ENCODE measurements at regions not wholly inside any gene's neighbourhood (a gene's known extent, or its start where the extent isn't known, plus 50 kb on each side); places are given as distances from the start of the nearest gene placed in this dataset.
"Not testable (repeated sequence)": the region's sequence is repeated elsewhere in the genome, so short reads cannot be mapped to it uniquely, and the experiment has no call there.

GRCh38 chr2:87498854-87499238 lies 249.0 kb upstream of the PLGLB2 start:
- not testable (repeated sequence) for H3K27ac ChIP-seq (ENCODE audit: low read length); H3K27me3 ChIP-seq (ENCODE audit: low read depth, low read length); H3K4me3 ChIP-seq (ENCODE audit: low read depth in 1 of 2, low read length in 2 of 2); H3K9me3 ChIP-seq (ENCODE audit: control insufficient read depth in 1 of 2, low read length in 2 of 2); H3K4me1 ChIP-seq (ENCODE audit: control insufficient read depth in 1 of 2, insufficient read depth in 2 of 2, low read length in 2 of 2); H3K36me3 ChIP-seq (ENCODE audit: control insufficient read depth in 1 of 2, insufficient read depth in 2 of 2, low read length in 2 of 2)

DNA sequence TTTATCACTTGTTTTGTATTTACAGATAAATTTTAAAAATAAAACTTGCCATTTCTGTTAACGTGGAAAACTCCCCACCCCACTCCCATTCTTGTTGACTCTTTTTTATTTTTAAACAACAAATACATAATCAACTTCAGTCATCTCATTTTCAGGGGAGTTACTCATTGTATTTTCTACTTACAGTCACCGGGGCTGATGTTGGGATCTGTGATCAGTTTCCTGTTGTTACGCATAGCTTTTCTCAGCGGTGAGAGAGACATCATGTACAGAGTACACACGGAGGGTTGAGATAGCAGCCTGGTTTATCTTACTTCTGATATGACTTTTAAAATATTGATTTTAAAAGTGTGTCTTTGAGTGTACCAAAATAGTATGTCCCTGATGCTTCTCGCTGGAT lies 248.0 kb upstream of the PLGLB2 start:
- not testable (repeated sequence) for H3K36me3 ChIP-seq (ENCODE audit: control insufficient read depth in 1 of 2, insufficient read depth in 2 of 2, low read length in 2 of 2); H3K27ac ChIP-seq (ENCODE audit: low read length); H3K4me3 ChIP-seq (ENCODE audit: low read depth in 1 of 2, low read length in 2 of 2); H3K9me3 ChIP-seq (ENCODE audit: control insufficient read depth in 1 of 2, low read length in 2 of 2); H3K27me3 ChIP-seq (ENCODE audit: low read depth, low read length); H3K4me1 ChIP-seq (ENCODE audit: control insufficient read depth in 1 of 2, insufficient read depth in 2 of 2, low read length in 2 of 2)

DNA sequence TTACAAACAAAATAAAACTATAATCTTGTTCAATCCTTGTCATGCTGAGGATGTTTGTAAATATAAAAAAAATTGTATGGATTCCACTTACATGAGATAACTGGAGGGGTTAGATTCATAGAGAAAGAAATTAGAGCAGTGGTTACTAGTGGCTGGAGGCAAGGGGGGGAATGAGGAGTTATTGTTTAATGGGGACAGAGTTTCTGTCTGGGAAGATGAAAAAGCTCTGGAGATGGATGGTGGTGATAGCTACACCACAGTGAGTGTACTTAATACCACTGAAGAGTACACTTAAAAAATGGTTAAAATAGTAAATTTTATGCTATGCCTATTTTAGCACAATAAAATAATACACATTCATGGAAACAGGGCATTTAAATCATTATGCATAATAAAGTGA lies 247.5 kb upstream of the PLGLB2 start:
- not testable (repeated sequence) for H3K4me1 ChIP-seq (ENCODE audit: control insufficient read depth in 1 of 2, insufficient read depth in 2 of 2, low read length in 2 of 2); H3K36me3 ChIP-seq (ENCODE audit: control insufficient read depth in 1 of 2, insufficient read depth in 2 of 2, low read length in 2 of 2); H3K9me3 ChIP-seq (ENCODE audit: control insufficient read depth in 1 of 2, low read length in 2 of 2); H3K27me3 ChIP-seq (ENCODE audit: low read depth, low read length); H3K4me3 ChIP-seq (ENCODE audit: low read depth in 1 of 2, low read length in 2 of 2); H3K27ac ChIP-seq (ENCODE audit: low read length)

- not testable (repeated sequence) for H3K36me3 ChIP-seq (ENCODE audit: control insufficient read depth in 1 of 2, insufficient read depth in 2 of 2, low read length in 2 of 2); H3K4me1 ChIP-seq (ENCODE audit: control insufficient read depth in 1 of 2, insufficient read depth in 2 of 2, low read length in 2 of 2); H3K9me3 ChIP-seq (ENCODE audit: control insufficient read depth in 1 of 2, low read length in 2 of 2); H3K27me3 ChIP-seq (ENCODE audit: low read depth, low read length); H3K4me3 ChIP-seq (ENCODE audit: low read depth in 1 of 2, low read length in 2 of 2); H3K27ac ChIP-seq (ENCODE audit: low read length)
Observed at GRCh38 chr2:87500951-87501350, 246.9 kb upstream of the PLGLB2 start.

- not testable (repeated sequence) for H3K36me3 ChIP-seq (ENCODE audit: control insufficient read depth in 1 of 2, insufficient read depth in 2 of 2, low read length in 2 of 2); H3K4me1 ChIP-seq (ENCODE audit: control insufficient read depth in 1 of 2, insufficient read depth in 2 of 2, low read length in 2 of 2); H3K9me3 ChIP-seq (ENCODE audit: control insufficient read depth in 1 of 2, low read length in 2 of 2); H3K27ac ChIP-seq (ENCODE audit: low read length); H3K27me3 ChIP-seq (ENCODE audit: low read depth, low read length); H3K4me3 ChIP-seq (ENCODE audit: low read depth in 1 of 2, low read length in 2 of 2)
Observed at GRCh38 chr2:87502948-87503347, 244.9 kb upstream of the PLGLB2 start.

DNA sequence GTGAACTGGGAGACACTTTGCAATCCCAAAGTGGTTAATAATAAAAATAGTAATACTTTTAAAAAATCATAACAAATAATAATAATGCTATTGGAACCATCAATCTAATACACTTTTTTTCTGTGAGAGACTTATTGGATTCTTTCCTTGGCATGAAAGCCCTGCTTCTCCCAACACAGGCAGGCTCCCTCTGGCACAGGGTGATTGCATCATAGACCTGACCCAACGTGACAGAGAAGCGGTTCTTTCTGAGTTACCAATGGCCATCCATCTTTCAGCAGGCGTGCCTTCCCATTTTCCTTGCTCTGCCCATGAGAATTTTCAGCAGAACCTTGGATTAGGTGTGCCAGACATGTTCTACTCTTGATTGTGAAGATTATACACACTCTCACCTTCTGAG lies 242.6 kb upstream of the PLGLB2 start:
- not testable (repeated sequence) for H3K9me3 ChIP-seq (ENCODE audit: control insufficient read depth in 1 of 2, low read length in 2 of 2); H3K27me3 ChIP-seq (ENCODE audit: low read depth, low read length); H3K4me1 ChIP-seq (ENCODE audit: control insufficient read depth in 1 of 2, insufficient read depth in 2 of 2, low read length in 2 of 2); H3K4me3 ChIP-seq (ENCODE audit: low read depth in 1 of 2, low read length in 2 of 2); H3K36me3 ChIP-seq (ENCODE audit: control insufficient read depth in 1 of 2, insufficient read depth in 2 of 2, low read length in 2 of 2); H3K27ac ChIP-seq (ENCODE audit: low read length)

- not testable (repeated sequence) for H3K4me3 ChIP-seq (ENCODE audit: low read depth in 1 of 2, low read length in 2 of 2); H3K4me1 ChIP-seq (ENCODE audit: control insufficient read depth in 1 of 2, insufficient read depth in 2 of 2, low read length in 2 of 2); H3K27me3 ChIP-seq (ENCODE audit: low read depth, low read length); H3K9me3 ChIP-seq (ENCODE audit: control insufficient read depth in 1 of 2, low read length in 2 of 2); H3K27ac ChIP-seq (ENCODE audit: low read length); H3K36me3 ChIP-seq (ENCODE audit: control insufficient read depth in 1 of 2, insufficient read depth in 2 of 2, low read length in 2 of 2)
Observed at GRCh38 chr2:87505909-87506308, 242.0 kb upstream of the PLGLB2 start.

GRCh38 chr2:87507378-87508348 lies 240.2 kb upstream of the PLGLB2 start:
- H3K27ac ChIP-seq (ENCODE audit: low read length); H3K27me3 ChIP-seq (ENCODE audit: low read depth, low read length); H3K9me3 ChIP-seq (ENCODE audit: control insufficient read depth in 1 of 2, low read length in 2 of 2); H3K36me3 ChIP-seq (ENCODE audit: control insufficient read depth in 1 of 2, insufficient read depth in 2 of 2, low read length in 2 of 2); H3K4me3 ChIP-seq (ENCODE audit: low read depth in 1 of 2, low read length in 2 of 2); H3K4me1 ChIP-seq (ENCODE audit: control insufficient read depth in 1 of 2, insufficient read depth in 2 of 2, low read length in 2 of 2): not testable (repeated sequence)

DNA sequence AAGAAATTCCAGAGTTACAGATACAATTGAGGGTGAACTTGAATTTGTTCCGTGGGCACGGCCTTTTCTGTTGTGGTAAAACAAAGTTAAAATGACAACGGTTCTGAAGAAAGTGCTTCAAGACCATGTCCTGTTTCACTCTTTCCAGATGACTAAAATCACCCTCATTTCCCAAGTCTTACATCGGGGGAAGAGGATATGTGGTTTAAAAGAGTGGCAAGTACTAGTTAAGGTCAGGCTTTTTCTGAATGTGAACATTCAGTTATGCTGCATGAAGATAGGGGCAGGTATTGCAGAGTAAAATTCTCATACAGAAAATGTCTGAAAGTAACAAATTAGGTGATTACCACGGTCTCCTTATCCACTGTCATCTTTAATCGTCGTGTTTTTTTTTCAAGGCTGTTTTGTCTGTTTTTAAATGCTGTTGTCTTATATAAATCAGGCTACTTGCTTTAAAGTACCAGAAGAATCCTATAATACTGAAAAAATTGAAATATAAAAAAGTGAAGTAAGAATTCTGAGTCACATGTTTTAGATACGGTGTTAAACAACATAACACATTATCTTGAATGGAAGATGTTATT lies 236.6 kb upstream of the PLGLB2 start:
- not testable (repeated sequence) for H3K27me3 ChIP-seq (ENCODE audit: low read depth, low read length); H3K27ac ChIP-seq (ENCODE audit: low read length); H3K4me3 ChIP-seq (ENCODE audit: low read depth in 1 of 2, low read length in 2 of 2); H3K36me3 ChIP-seq (ENCODE audit: control insufficient read depth in 1 of 2, insufficient read depth in 2 of 2, low read length in 2 of 2); H3K4me1 ChIP-seq (ENCODE audit: control insufficient read depth in 1 of 2, insufficient read depth in 2 of 2, low read length in 2 of 2); H3K9me3 ChIP-seq (ENCODE audit: control insufficient read depth in 1 of 2, low read length in 2 of 2)

- H3K27me3 ChIP-seq (ENCODE audit: low read depth, low read length); H3K4me1 ChIP-seq (ENCODE audit: control insufficient read depth in 1 of 2, insufficient read depth in 2 of 2, low read length in 2 of 2); H3K27ac ChIP-seq (ENCODE audit: low read length); H3K9me3 ChIP-seq (ENCODE audit: control insufficient read depth in 1 of 2, low read length in 2 of 2); H3K4me3 ChIP-seq (ENCODE audit: low read depth in 1 of 2, low read length in 2 of 2); H3K36me3 ChIP-seq (ENCODE audit: control insufficient read depth in 1 of 2, insufficient read depth in 2 of 2, low read length in 2 of 2): not testable (repeated sequence)
Observed at GRCh38 chr2:87512864-87513530, 234.9 kb upstream of the PLGLB2 start.

DNA sequence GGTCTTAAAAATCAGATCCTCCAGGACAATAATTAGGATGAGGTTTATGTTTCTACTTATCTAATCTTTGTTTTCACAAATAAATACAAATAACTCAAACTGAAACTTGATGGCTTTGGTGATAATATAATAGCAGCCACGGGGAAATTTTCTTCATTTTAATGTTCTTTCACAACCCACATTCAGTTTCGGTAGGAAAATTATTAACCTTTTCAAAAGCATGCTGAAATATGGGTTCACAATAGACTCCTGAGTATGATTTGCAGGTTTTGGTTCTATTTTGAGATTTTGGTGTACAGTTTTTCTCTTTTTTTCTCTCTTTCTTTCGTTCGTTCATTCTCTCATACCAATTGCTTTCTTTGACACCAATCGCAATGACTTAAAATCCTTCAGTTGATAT lies 233.9 kb upstream of the PLGLB2 start:
- not testable (repeated sequence) for H3K27ac ChIP-seq (ENCODE audit: low read length); H3K36me3 ChIP-seq (ENCODE audit: control insufficient read depth in 1 of 2, insufficient read depth in 2 of 2, low read length in 2 of 2)

More for the DNA sequence above, 233.9 kb upstream of the PLGLB2 start:
- not testable (repeated sequence) for H3K4me1 ChIP-seq (ENCODE audit: control insufficient read depth in 1 of 2, insufficient read depth in 2 of 2, low read length in 2 of 2); H3K9me3 ChIP-seq (ENCODE audit: control insufficient read depth in 1 of 2, low read length in 2 of 2); H3K4me3 ChIP-seq (ENCODE audit: low read depth in 1 of 2, low read length in 2 of 2); H3K27me3 ChIP-seq (ENCODE audit: low read depth, low read length)
